ENCODE measurements at regions not wholly inside any gene's neighbourhood (a gene's known extent, or its start where the extent isn't known, plus 50 kb on each side); places are given as distances from the start of the nearest gene placed in this dataset.

- DNase-seq (ENCODE audit: low read depth, low spot score) (no peak), FAIRE-seq (no peak)
- H3K9me1 ChIP-seq (replicated peaks; ENCODE audit: control insufficient read depth, extremely low read depth, insufficient read depth, low read length), result no peaks in the 10 kb centered on the region
- POLR2A ChIA-PET, result no interaction called here
- H3K27me3 ChIP-seq (ENCODE audit: control insufficient read depth in 2 of 2, insufficient read depth in 2 of 2, low read length in 2 of 2), result no peaks in the 10 kb centered on the region
- H3K9me3 ChIP-seq (replicated peaks; ENCODE audit: control insufficient read depth, insufficient read depth, low read length), result no peaks in the 10 kb centered on the region
- CTCF ChIA-PET, result no interaction called here
- no peak for TF ChIP-seq JUN (IDR thresholded peaks at IDR 0.05; ENCODE audit: borderline replicate concordance, insufficient read depth, insufficient read length, low read depth)
- TF ChIP-seq MYC (IDR thresholded peaks at IDR 0.05; ENCODE audit: low read depth, low read length), result no peak
- TF ChIP-seq POLR2AphosphoS5 (IDR thresholded peaks at IDR 0.05; ENCODE audit: insufficient read depth, low read depth, low read length), result no peak
- no peak for TF ChIP-seq FOS (IDR thresholded peaks at IDR 0.05; ENCODE audit: borderline replicate concordance, insufficient read depth, low read length)
- TF ChIP-seq MAX (IDR thresholded peaks at IDR 0.05; ENCODE audit: insufficient read depth, insufficient read length), result no peak
- TF ChIP-seq POLR2A (IDR thresholded peaks at IDR 0.05; ENCODE audit: low read depth, low read length), result no peak
- TF ChIP-seq EZH2 (IDR thresholded peaks at IDR 0.05; ENCODE audit: borderline replicate concordance, low read depth, low read length, severe bottlenecking), result no peak
- no peak for TF ChIP-seq CTCF (IDR thresholded peaks at IDR 0.05; ENCODE audit: extremely low read depth in 1 of 2, insufficient read depth in 1 of 2, low read depth in 1 of 2, low read length in 2 of 2)
- no peak for TF ChIP-seq GATA2 (IDR thresholded peaks at IDR 0.05; ENCODE audit: insufficient read depth, insufficient read length, low read depth, low read length)
- no peaks in the 10 kb centered on the region for H4K20me1 ChIP-seq (replicated peaks; ENCODE audit: control insufficient read depth, extremely low read depth, insufficient read depth, low read length)
- no peaks in the 10 kb centered on the region for H3K79me2 ChIP-seq (ENCODE audit: control insufficient read depth, insufficient read depth, low read length)
- H3K4me3 ChIP-seq (replicated peaks in 1 of 3; ENCODE audit: insufficient read depth in 1 of 3, low read depth in 1 of 3, low read length in 3 of 3), result no peak overlapping the region
- H3K27ac ChIP-seq (ENCODE audit: insufficient read depth, low read depth, low read length), result no peak overlapping the region
- peaks cover 45% of the 10 kb centered on the region for H3K4me1 ChIP-seq (ENCODE audit: control insufficient read depth, extremely low read depth, insufficient read depth, low read length)
- no TSS peak for BruUV-seq (replicated peaks)
- no peak overlapping the region for H2AFZ ChIP-seq (ENCODE audit: low read depth, low read length)
- intact Hi-C loops (cut with micrococcal nuclease) (no loop called here), dilution Hi-C loops (cut with MboI; ENCODE audit: extremely low pct_ligation_motif_present, low sequenced_read_pairs) (no loop called here)
- H3K36me3 ChIP-seq (ENCODE audit: control insufficient read depth in 2 of 2, extremely low read depth in 1 of 2, insufficient read depth in 2 of 2, low read length in 2 of 2), result no peaks in the 10 kb centered on the region
- no peak overlapping the region for H3K4me2 ChIP-seq (ENCODE audit: insufficient read depth, low read length)
- no peak overlapping the region for H3K9ac ChIP-seq (replicated peaks; ENCODE audit: extremely low read depth, insufficient read depth, low read length)
Measured at GRCh38 chr21:39001341-39001740, 181.9 kb downstream of the PSMG1 start.

Measured in endothelial cell of umbilical vein (primary cell).